ENCODE measurements at regions not wholly inside any gene's neighbourhood (a gene's known extent, or its start where the extent isn't known, plus 50 kb on each side); places are given as distances from the start of the nearest gene placed in this dataset.

GRCh38 chr1:185681034-185681633 lies 53.1 kb upstream of the HMCN1 start:
- Histone ChIP-seq H3K9me3 (ENCODE audit: low read depth) (no peaks in the 10 kb centered on the region), H3K27ac (no peak overlapping the region), H3K4me1 (ENCODE audit: insufficient read depth) (no peaks in the 10 kb centered on the region), H4K20me1 (ENCODE audit: insufficient read depth, poor library complexity, severe bottlenecking) (no peaks in the 10 kb centered on the region), H2AFZ (no peak overlapping the region), H3K79me2 (no peaks in the 10 kb centered on the region), H3K36me3 (replicated peaks; ENCODE audit: insufficient read depth, low read depth) (no peaks in the 10 kb centered on the region), H3K4me3 (no peak overlapping the region), H3K9me2 (replicated peaks; ENCODE audit: insufficient read depth) (no peaks in the 10 kb centered on the region), H3K4me2 (no peak overlapping the region), H3K27me3 (no peaks in the 10 kb centered on the region)
- peak; percentile 59 for DNase-seq (ENCODE audit: low spot score)
- 48% methylated on average over 2 of the region's 2 CpGs for WGBS (ENCODE audit: low lambda C conversion rate, missing lambda C conversion rate)
- TF ChIP-seq EZH2 (IDR thresholded peaks at IDR 0.05; ENCODE audit: borderline replicate concordance) = no peak
- TF ChIP-seq, protein P1, sequence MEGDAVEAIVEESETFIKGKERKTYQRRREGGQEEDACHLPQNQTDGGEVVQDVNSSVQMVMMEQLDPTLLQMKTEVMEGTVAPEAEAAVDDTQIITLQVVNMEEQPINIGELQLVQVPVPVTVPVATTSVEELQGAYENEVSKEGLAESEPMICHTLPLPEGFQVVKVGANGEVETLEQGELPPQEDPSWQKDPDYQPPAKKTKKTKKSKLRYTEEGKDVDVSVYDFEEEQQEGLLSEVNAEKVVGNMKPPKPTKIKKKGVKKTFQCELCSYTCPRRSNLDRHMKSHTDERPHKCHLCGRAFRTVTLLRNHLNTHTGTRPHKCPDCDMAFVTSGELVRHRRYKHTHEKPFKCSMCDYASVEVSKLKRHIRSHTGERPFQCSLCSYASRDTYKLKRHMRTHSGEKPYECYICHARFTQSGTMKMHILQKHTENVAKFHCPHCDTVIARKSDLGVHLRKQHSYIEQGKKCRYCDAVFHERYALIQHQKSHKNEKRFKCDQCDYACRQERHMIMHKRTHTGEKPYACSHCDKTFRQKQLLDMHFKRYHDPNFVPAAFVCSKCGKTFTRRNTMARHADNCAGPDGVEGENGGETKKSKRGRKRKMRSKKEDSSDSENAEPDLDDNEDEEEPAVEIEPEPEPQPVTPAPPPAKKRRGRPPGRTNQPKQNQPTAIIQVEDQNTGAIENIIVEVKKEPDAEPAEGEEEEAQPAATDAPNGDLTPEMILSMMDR (IDR thresholded peaks at IDR 0.05; ENCODE audit: poor library complexity) = peak; percentile 70
- no peak for TF ChIP-seq EZH2phosphoT487 (IDR thresholded peaks at IDR 0.05; ENCODE audit: low read depth, severe bottlenecking, unreplicated experiment)

- H3K4me1 ChIP-seq (ENCODE audit: insufficient read depth) = no peaks in the 10 kb centered on the region
- H4K20me1 ChIP-seq (ENCODE audit: insufficient read depth, poor library complexity, severe bottlenecking) = no peaks in the 10 kb centered on the region
- no peaks in the 10 kb centered on the region for H3K27me3 ChIP-seq
- no peak for DNase-seq (ENCODE audit: low spot score)
- H3K9me2 ChIP-seq (replicated peaks; ENCODE audit: insufficient read depth) = no peaks in the 10 kb centered on the region
- no peaks in the 10 kb centered on the region for H3K9me3 ChIP-seq (ENCODE audit: low read depth)
- H3K4me3 ChIP-seq = no peak overlapping the region
- H2AFZ ChIP-seq = no peak overlapping the region
- WGBS (ENCODE audit: low lambda C conversion rate, missing lambda C conversion rate) = 78% methylated on average over 4 of the region's 4 CpGs
- H3K4me2 ChIP-seq = no peak overlapping the region
- H3K79me2 ChIP-seq = no peaks in the 10 kb centered on the region
- no peak overlapping the region for H3K27ac ChIP-seq
- TF ChIP-seq EZH2phosphoT487 (IDR thresholded peaks at IDR 0.05; ENCODE audit: low read depth, severe bottlenecking, unreplicated experiment) (no peak), EZH2 (IDR thresholded peaks at IDR 0.05; ENCODE audit: borderline replicate concordance) (no peak)
- TF ChIP-seq, protein P1 (IDR thresholded peaks at IDR 0.05; ENCODE audit: poor library complexity) = no peak
- H3K36me3 ChIP-seq (replicated peaks; ENCODE audit: insufficient read depth, low read depth) = no peaks in the 10 kb centered on the region
Measured at GRCh38 chr1:185680453-185680852, 53.7 kb upstream of the HMCN1 start.

- DNase-seq (ENCODE audit: low spot score) = no peak
- no peaks in the 10 kb centered on the region for H3K9me3 ChIP-seq (ENCODE audit: low read depth)
- H4K20me1 ChIP-seq (ENCODE audit: insufficient read depth, poor library complexity, severe bottlenecking) = no peaks in the 10 kb centered on the region
- H3K27me3 ChIP-seq = no peaks in the 10 kb centered on the region
- H3K4me3 ChIP-seq = no peak overlapping the region
- H3K4me2 ChIP-seq = no peak overlapping the region
- no peak for TF ChIP-seq EZH2 (IDR thresholded peaks at IDR 0.05; ENCODE audit: borderline replicate concordance)
- TF ChIP-seq, protein P1 (IDR thresholded peaks at IDR 0.05; ENCODE audit: poor library complexity) = no peak
- H3K27ac ChIP-seq = no peak overlapping the region
- H3K9me2 ChIP-seq (replicated peaks; ENCODE audit: insufficient read depth) = no peaks in the 10 kb centered on the region
- H2AFZ ChIP-seq = no peak overlapping the region
- WGBS (ENCODE audit: low lambda C conversion rate, missing lambda C conversion rate) = 68% methylated on average over 5 of the region's 5 CpGs
- H3K4me1 ChIP-seq (ENCODE audit: insufficient read depth) = no peaks in the 10 kb centered on the region
- no peaks in the 10 kb centered on the region for H3K36me3 ChIP-seq (replicated peaks; ENCODE audit: insufficient read depth, low read depth)
- H3K79me2 ChIP-seq = no peaks in the 10 kb centered on the region
Measured at GRCh38 chr1:185679220-185679619, 55.0 kb upstream of the HMCN1 start.

DNA sequence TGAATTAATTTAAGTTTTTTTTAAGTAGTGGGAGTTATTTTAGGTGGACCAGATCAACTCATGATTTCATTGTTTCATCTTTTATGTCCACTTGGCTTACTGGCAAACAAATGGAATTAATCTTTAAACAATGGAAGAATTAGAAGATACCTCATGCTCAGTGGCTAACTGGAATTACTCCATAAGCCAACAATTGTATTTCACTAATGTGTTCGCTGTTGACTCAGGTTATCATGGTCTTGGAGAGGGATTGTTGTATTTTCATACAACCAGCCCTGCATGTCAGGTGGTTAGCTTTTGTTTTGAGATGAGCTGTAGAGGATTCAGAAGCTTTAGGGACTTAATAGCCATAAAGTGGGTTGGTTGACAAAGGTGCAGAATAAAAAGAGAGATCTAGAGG lies 57.2 kb upstream of the HMCN1 start:
- Histone ChIP-seq H3K4me1 (ENCODE audit: insufficient read depth) (no peaks in the 10 kb centered on the region), H3K79me2 (no peaks in the 10 kb centered on the region), H3K27ac (no peak overlapping the region), H3K4me3 (no peak overlapping the region), H3K27me3 (no peaks in the 10 kb centered on the region), H3K4me2 (no peak overlapping the region), H4K20me1 (ENCODE audit: insufficient read depth, poor library complexity, severe bottlenecking) (no peaks in the 10 kb centered on the region), H2AFZ (no peak overlapping the region), H3K9me3 (ENCODE audit: low read depth) (no peaks in the 10 kb centered on the region), H3K36me3 (replicated peaks; ENCODE audit: insufficient read depth, low read depth) (no peaks in the 10 kb centered on the region), H3K9me2 (replicated peaks; ENCODE audit: insufficient read depth) (no peaks in the 10 kb centered on the region)
- DNase-seq (ENCODE audit: low spot score) = no peak
- TF ChIP-seq EZH2phosphoT487 (IDR thresholded peaks at IDR 0.05; ENCODE audit: low read depth, severe bottlenecking, unreplicated experiment) (no peak), EZH2 (IDR thresholded peaks at IDR 0.05; ENCODE audit: borderline replicate concordance) (no peak)
- TF ChIP-seq, protein P1 (IDR thresholded peaks at IDR 0.05; ENCODE audit: poor library complexity) = no peak
- 77% methylated on average over 1 of the region's 1 CpG for WGBS (ENCODE audit: low lambda C conversion rate, missing lambda C conversion rate)

Data from hepatocyte (in vitro differentiated cells).